ENCODE measurements at regions not wholly inside any gene's neighbourhood (a gene's known extent, or its start where the extent isn't known, plus 50 kb on each side); places are given as distances from the start of the nearest gene placed in this dataset.

DNA sequence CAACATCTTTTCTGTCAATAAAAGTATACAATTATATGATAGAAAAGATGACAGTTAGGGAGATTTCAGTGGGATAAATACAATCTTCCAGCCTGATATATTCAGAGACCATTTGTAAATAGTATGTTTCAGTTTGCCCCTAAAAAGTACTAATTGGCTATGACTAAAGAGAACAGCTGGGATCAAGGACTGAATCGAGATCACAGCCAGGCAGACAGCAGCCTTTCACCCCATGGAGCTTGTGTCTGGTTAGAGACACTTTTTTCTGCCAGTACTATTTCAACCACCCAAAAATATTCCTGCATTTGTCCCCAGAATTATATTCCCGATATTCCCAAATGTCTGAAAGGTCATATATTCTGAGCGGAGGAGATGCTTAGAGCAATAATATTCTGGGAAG, 577.3 kb upstream of the TLE4 start:
- Histone ChIP-seq H3K9ac (replicated peaks in 1 of 4; ENCODE audit: extremely low read depth in 1 of 4, low read depth in 3 of 4, low read length in 3 of 4) (no peak overlapping the region), H4K5ac (ENCODE audit: insufficient read length, low read depth, low read length) (no peak overlapping the region), H4K20me1 (replicated peaks in 1 of 2; ENCODE audit: control insufficient read depth in 1 of 2, insufficient read depth in 2 of 2, low read length in 2 of 2) (no peaks in the 10 kb centered on the region), H3K79me2 (ENCODE audit: control insufficient read depth in 1 of 2, insufficient read depth in 2 of 2, low read length in 2 of 2) (no peaks in the 10 kb centered on the region), H3K27ac (ENCODE audit: low read depth, low read length) (no peak overlapping the region), H2BK120ac (replicated peaks; ENCODE audit: low read depth, low read length) (no peak overlapping the region), H3K23me2 (ENCODE audit: low read depth, low read length) (no peaks in the 10 kb centered on the region), H3K4me1 (replicated peaks in 1 of 4; ENCODE audit: control insufficient read depth in 3 of 4, insufficient read depth in 4 of 4, low read length in 3 of 4) (no peaks in the 10 kb centered on the region), H2AK5ac (ENCODE audit: low read depth, low read length) (no peak overlapping the region), H4K8ac (ENCODE audit: extremely low read depth, insufficient read depth, low read length) (no peak overlapping the region), H4K91ac (replicated peaks; ENCODE audit: insufficient read length, low read length) (no peak overlapping the region), H2BK5ac (ENCODE audit: low read depth, low read length) (no peak overlapping the region), H3K36me3 (ENCODE audit: control insufficient read depth in 2 of 4, insufficient read depth in 4 of 4, low read length in 3 of 4) (no peaks in the 10 kb centered on the region), H3K9me3 (ENCODE audit: insufficient read depth in 2 of 2, low read depth in 1 of 2, low read length in 1 of 2) (no peaks in the 10 kb centered on the region), H3K4ac (replicated peaks; ENCODE audit: insufficient read length, low read depth, low read length) (no peak overlapping the region), H3K27me3 (replicated peaks in 1 of 4; ENCODE audit: control insufficient read depth in 3 of 4, extremely low read depth in 1 of 4, insufficient read depth in 3 of 4, low read length in 3 of 4) (no peaks in the 10 kb centered on the region; a peak in 1 of 7 replicates), H2AFZ (ENCODE audit: low read length) (no peak overlapping the region), H2BK20ac (ENCODE audit: low read length) (no peak overlapping the region), H2BK12ac (ENCODE audit: low read depth, low read length) (no peak overlapping the region), H3K18ac (ENCODE audit: extremely low read depth, low read length) (no peak overlapping the region), H3K56ac (replicated peaks; ENCODE audit: insufficient read length, low read depth, low read length) (no peak overlapping the region), H3K79me1 (ENCODE audit: low read depth, low read length) (no peaks in the 10 kb centered on the region), H3K14ac (ENCODE audit: insufficient read length) (no peak overlapping the region), H3K23ac (ENCODE audit: insufficient read length) (no peak overlapping the region), H3K4me2 (ENCODE audit: insufficient read depth in 1 of 2, low read depth in 2 of 2, low read length in 2 of 2) (no peak overlapping the region), H2BK15ac (ENCODE audit: low read length) (no peak overlapping the region), H3K4me3 (ENCODE audit: extremely low read depth in 1 of 4, insufficient read depth in 2 of 4, low read depth in 3 of 4, low read length in 4 of 4) (no peak overlapping the region)
- TF ChIP-seq KDM1A (IDR thresholded peaks at IDR 0.05; ENCODE audit: borderline replicate concordance, low read length) (no peak), CBX5 (IDR thresholded peaks at IDR 0.05; ENCODE audit: low read depth, low read length) (no peak), SIN3A (conservative IDR thresholded peaks at IDR 0.05 in 1 of 2, IDR thresholded peaks at IDR 0.05 in 1 of 2; ENCODE audit: low read depth in 1 of 2, low read length in 2 of 2) (no peak), BACH1 (IDR thresholded peaks at IDR 0.05; ENCODE audit: low read length) (no peak), GABPA (IDR thresholded peaks at IDR 0.05; ENCODE audit: borderline replicate concordance, insufficient read depth, low read length) (no peak)
- TF ChIP-seq, protein P1, sequence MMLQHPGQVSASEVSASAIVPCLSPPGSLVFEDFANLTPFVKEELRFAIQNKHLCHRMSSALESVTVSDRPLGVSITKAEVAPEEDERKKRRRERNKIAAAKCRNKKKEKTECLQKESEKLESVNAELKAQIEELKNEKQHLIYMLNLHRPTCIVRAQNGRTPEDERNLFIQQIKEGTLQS (IDR thresholded peaks at IDR 0.05; ENCODE audit: insufficient read depth, low read depth, low read length), result no peak
- ChIA-PET CTCF (ENCODE audit: partially characterized antibody) (no interaction called here), POLR2A (ENCODE audit: partially characterized antibody) (no interaction called here)
- WGBS, 2 experiments (ENCODE audit: extremely low coverage in 1 of 2, insufficient coverage in 1 of 2, insufficient read length in 1 of 2, insufficient replicate concordance in 2 of 2, low coverage in 1 of 2, low lambda C conversion rate in 2 of 2, missing lambda C conversion rate in 1 of 2), result 96% methylated on average over 3 of the region's 3 CpGs; no CpG with 5 or more reads in 1 of the 2 experiments
- no peak for DNase-seq (ENCODE audit: low read depth in 1 of 2, low spot score in 2 of 2)
- no peak for FAIRE-seq
